H1 (cell line): ENCODE measurements at regions not wholly inside any gene's neighbourhood (a gene's known extent, or its start where the extent isn't known, plus 50 kb on each side); places are given as distances from the start of the nearest gene placed in this dataset.

Experiments used
- CBX5 ChIP-seq: fragments of 300-800, 300-1000 bp; sonication (generic); IDR thresholded peaks from 2 replicates; pipeline ENCODE4 v1.7.1; 2016; ENCODE audit warnings: antibody characterized with exemption, low read length, low read depth
- CHD7 ChIP-seq: fragments of 300-600 bp; sonication (generic); IDR thresholded peaks from 2 replicates; pipeline ENCODE4 v1.7.1; 2012; ENCODE audit warnings: low read length, moderate library complexity, mild to moderate bottlenecking, inconsistent platforms; ENCODE audit not compliant: insufficient replicate concordance
- JUN ChIP-seq: IDR thresholded peaks from 2 replicates; pipeline ENCODE4 v1.6.1; 2011; ENCODE audit warnings: low read depth, mild to moderate bottlenecking, improper control_type of control experiment, low read length
- POLR2A ChIP-seq, 2 experiments: IDR thresholded peaks; 1 replicate in 1 of 2; 2 replicates in 1 of 2; pipeline ENCODE4 v1.6.1; 2011; ENCODE audit warnings: low read depth in 2 of 2, low read length in 2 of 2, mild to moderate bottlenecking in 2 of 2; ENCODE audit errors: control extremely low read depth in 1 of 2
- POU5F1 ChIP-seq: IDR thresholded peaks from 2 replicates; pipeline ENCODE4 v1.6.1; 2011; ENCODE audit warnings: low read depth, mild to moderate bottlenecking, low read length, moderate library complexity
- RNF2 ChIP-seq: fragments of 200-900, 300-1000 bp; sonication (generic); IDR thresholded peaks from 2 replicates; pipeline ENCODE4 v1.7.1; 2016; ENCODE audit warnings: borderline replicate concordance, low read depth, mild to moderate bottlenecking, antibody characterized with exemption, low read length; ENCODE audit not compliant: poor library complexity, severe bottlenecking; ENCODE audit errors: missing control alignments
- TAF1 ChIP-seq: IDR thresholded peaks from 2 replicates; pipeline ENCODE4 v1.6.1; 2011; ENCODE audit warnings: mild to moderate bottlenecking, low read depth, low read length

- TF ChIP-seq CHD7 (no peak), POLR2A (IDR thresholded peaks at IDR 0.05; ENCODE audit: control extremely low read depth in 1 of 2, low read depth in 2 of 2, low read length in 2 of 2) (no peak), POU5F1 (no peak), TAF1 (no peak), RNF2 (no peak), JUN (no peak), CBX5 (no peak)
These were observed 147.3 kb downstream of the DUSP10 start (continued) for GRCh38 chr1:221594576-221594975.
